Forelimb muscle (tissue), 1 donor: ENCODE measurements at regions not wholly inside any gene's neighbourhood (a gene's known extent, or its start where the extent isn't known, plus 50 kb on each side); places are given as distances from the start of the nearest gene placed in this dataset.

Experiments
- DNase-seq: peaks from one replicate; pipeline ENCODE4 v3.0.0-alpha.2; 2013; ENCODE audit warnings: low read depth

DNA sequence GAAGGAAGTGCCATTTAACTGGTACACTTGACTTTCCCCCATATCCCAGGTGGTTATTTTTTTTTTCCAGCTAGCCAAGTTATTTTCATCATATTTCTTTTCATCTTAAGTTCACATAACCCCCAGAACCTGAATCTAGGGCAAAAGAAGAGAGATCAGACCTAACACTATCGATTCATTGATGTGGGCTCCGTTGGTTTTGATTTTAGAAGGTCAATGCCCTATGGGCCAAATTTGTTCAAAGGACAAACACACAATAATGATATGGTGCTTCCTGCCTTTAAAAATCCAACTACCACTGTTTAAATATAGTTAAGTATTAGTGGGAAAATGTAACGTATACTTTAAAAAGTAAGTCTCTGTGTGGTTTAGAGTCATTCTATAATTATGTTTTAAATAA, 665.7 kb downstream of the ZNF674 start:
- DNase-seq = no peak

DNA sequence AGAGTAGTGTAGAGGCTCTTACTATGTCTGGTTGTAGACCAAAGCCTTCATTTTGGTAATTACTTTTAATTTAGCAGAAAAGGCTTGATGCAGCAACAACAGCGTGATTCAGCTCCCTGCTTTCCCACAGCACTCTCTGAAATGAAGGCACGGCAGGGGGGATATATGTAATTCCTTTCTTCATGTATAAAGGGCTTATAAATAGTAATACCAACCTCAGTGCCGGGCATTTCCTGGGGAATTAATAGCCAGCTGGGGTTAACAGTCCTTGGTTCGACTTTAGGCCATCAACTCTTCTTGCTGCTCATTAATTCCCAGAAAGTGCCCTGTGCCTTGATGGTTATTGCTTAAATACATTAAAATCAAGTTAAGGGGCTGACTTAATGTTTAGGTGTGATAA, 669.0 kb downstream of the ZNF674 start:
- DNase-seq = no peak

DNA sequence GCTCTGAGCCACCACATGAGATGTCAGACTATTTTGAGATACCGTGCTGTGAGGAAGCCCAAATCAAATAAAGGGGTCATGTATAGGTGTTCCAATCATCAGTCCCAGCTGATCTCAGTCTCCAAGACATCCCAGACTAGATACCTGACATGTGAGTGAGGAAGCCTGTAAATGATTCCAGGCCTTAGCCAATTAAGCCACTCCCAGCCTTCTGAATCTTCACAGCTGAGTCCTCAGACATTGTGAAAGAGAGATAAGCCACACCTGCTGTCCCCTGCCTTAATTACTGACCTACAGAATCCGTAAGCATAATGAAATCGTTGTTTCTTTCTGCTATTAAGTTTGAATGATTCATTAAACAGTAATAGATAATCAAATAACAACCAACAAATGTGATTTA, 671.4 kb downstream of the ZNF674 start:
- DNase-seq = no peak

DNA sequence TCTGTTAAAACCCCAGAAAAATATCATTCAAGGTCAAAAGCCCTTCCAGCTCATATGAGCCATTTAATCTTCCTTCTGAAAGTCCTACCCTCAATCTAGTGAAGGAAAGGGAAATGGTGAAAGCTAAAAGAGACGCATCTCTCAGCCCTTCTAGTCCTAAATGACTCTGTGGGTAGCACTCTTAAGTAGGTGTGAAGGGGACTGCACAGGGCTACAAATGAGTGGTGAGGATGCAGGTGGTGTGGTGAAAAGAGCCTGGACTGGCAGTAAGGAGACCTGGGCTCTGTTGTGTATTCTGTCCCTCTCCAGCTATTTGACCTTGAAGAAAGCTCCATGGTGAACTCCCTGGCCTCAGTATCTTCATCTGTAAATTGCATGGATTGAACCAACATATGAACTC, 671.8 kb upstream of the DIPK2B start:
- DNase-seq = no peak

DNA sequence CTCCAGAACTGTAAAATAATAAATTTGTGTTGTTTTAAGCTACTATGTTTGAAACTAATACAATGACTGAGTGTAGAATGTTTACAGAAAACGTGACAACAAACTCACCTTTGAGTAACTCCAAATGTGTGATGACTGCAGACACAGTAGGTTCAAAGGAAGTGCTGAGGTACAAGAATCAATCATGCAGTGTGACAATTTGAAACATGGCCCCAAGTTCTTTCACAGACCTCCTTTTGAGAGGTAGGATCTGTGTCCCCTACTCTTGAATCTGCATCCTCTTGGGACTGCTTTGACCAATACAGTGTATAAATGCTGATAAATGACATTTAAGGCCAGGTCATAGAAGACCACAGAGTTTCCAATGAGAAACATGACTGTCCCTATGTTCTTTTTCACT, 667.7 kb upstream of the DIPK2B start:
- DNase-seq = no peak

DNA sequence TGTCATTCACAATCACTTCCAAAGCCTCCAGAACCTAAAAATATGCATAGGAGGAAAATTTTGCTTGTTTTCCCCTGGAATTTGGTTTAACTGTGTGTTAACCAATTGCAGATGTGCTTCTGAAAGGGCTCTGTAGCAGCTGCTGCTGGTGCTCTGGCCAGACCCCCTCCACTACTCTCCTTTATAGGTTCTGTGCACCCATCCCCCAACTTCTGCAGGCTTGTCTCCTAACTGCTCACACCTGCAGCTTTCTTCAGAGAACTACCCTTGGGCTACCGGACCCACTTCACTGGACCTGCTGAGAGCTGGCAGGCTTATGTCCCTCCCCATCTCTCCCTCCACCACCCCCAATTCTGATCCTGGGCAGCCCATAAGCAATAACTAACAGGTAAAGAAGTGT, 662.1 kb upstream of the DIPK2B start:
- DNase-seq = no peak

DNA sequence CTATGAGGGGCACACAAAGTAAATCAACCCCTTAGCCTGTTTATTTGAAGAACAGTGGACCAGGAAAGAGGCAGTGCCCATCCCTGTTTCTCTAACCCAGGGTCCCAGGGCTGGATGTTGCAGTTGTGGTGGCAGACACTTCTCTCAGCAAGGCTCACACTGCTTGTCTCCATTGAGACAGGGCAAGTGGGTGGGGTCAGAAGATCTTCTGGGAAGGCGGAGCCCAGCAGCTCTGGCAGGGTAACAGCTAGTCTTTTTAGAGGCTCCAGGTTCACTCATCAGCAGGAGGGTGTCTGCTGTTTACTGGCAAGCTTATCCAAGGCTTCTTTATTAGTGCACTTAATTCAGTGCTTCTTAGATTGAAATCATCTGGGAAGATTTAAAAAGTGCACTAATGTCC, 659.8 kb upstream of the DIPK2B start:
- DNase-seq = no peak

DNA sequence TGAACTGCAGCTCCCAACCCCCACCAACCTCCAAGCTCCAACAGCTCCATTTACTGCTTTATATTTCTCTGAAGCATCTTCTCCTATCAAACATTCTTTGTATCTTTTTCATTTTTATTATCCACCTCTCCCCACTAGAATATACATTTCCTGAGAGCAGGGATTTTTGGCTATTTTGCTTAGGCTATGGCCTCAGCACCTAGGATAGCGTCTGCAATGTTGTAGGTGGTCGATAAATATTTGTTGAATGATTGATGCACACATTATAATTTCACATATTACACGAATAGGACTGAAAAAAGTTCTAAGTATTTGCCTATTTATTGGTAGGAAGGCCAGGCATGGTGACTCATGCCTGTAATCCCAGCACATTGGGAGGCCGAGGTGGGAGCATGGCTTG, 658.7 kb upstream of the DIPK2B start:
- no peak for DNase-seq

DNA sequence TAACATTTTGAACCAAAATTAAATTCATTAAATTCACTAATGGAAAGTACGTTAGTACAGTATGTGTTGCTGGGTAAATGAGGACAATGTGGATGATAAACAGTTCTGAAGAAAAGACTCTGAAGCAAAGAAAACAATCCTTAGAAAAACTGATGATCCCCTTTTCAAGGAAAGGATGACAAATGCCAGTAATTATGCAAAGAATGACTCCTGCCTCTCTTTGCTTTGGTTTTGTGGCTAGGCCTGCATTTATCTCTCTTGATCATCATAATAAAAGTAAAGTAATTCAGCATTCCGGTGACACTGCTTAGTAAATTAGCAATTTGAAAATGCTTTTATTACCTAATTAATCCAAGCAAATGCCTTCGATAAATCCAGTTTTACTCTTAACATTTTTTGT, 652.2 kb upstream of the DIPK2B start:
- no peak for DNase-seq

DNA sequence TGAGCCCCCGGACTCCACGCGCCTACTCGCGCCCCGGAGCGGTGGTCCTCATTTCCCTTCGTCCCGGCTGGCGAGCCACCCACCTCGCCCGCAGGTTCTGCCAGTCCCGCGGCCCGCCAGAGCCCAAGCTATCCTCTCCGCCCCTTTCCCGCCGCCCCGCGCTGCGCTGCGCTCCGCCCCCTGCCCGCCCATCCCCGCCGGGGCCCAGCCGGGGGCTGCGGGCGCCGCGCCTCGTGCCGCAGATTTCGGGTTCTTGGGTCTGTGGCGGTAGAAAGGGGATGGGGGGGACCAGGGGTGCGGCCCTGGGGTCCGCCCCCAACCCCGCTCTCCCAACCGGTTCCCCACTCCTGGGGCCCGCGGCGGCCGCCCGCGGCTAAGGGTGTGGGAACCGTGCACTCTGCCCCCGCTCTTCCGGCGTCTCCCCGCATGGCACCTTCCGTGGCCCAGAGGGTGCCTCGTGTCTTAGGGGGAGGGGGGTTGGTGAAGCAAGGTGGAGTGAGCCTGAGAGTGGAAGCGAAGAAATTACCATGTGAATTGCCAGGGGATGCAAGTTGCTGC, 650.8 kb upstream of the DIPK2B start:
- DNase-seq = no peak

DNA sequence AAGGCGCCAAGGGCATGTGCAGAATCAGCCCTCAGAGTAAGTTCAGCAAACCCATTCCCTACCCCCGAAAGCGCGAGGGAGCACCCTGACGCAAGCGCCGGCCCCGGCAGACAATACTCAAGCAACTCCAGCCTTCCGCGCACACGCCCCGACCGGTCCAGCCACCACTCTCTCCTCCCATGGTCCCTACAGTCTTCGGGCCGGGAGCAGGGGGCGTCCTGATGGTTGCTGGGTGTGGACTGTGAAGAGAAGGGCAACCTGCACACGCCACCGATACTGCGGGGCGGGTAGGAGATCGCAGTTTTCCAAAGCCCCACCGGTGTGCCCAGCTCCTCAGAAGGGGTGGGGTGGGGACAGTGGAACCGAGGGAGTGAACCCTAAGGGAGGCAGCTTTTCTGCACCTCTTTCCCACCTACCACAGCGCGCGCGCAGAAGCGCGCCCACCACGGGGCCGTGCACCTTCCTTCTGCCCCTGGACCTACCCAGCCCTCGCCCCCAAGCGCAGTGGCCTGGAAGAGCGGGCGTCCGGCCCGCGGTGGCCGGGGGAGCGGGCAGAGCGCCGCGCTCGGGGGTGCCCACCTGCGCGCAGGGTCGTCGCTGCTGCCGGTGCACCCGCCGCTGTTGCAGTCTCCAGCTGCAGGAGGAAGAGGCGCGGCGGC, 650.2 kb upstream of the DIPK2B start:
- no peak for DNase-seq

DNA sequence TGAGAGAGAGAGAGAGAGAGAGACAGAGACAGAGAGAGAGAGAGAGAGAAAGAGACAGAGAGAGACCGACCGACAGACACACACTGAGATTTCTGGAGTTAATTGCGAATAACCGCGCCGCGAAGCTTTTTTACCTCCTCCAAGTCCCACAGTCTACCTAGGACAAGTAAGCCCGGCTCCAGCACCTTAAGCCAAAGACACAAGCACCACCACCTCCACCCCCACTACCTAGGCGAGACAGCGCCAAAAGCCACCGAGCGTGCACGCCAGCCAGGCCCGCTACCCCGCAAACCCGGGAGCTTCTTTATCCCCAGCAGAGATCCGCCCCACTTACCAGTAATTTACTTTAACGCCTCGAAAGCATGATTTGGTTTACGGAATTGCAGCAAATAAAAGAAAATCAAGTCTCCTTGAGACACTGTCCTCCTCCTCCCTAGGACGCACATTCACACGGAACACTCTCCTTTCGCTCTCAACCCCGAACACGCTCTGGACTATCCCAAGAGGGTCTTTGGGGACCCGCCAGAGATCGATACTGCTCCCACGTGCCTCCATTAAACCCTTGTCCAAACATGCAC, 649.6 kb upstream of the DIPK2B start:
- no peak for DNase-seq

DNA sequence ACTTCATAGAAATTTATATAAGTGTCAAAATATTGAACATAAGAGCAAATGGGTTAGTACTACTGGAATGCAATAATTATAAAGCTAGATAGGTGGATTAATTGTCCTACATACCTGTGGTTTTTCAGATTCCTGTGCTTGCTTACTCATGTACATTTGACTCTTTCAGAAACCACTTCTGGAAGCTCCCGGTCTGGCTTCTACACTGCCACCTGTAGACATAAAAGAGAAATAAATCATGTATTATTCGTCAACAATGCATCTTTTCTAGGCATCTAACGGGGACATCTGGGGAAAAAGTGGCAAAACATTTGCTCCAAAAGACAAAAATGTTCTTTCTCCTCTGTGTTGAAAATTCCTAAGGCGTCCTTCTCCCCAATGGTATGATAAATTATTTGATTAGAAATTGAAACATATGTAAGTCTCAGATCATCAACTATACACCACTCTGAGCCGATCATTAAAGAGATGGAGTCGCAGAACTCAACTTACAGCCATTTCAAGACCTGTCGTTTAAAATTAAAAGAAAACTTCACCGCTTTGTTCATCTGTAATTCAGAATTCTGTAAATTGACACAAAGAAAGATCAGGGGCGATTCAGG, 648.7 kb upstream of the DIPK2B start:
- DNase-seq = no peak

DNA sequence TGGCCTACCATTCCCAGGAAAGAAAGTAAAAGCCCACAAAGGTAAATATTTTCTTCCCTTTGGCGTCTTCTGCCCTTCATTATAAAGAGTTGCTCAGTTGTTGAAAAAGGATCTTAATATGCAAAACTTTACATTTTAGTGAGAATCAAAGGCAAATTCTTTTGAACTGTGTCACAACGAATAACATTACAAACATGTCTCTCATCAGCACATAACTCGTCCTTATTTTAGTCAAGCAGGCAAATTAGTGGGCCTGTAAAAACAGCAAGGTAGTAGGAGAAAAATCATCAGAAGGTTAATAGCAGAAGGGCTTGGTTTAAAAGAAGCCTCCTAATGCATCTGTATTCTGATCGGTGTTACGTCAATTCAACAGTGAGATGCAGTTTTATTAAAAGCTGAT, 647.3 kb upstream of the DIPK2B start:
- DNase-seq = no peak

DNA sequence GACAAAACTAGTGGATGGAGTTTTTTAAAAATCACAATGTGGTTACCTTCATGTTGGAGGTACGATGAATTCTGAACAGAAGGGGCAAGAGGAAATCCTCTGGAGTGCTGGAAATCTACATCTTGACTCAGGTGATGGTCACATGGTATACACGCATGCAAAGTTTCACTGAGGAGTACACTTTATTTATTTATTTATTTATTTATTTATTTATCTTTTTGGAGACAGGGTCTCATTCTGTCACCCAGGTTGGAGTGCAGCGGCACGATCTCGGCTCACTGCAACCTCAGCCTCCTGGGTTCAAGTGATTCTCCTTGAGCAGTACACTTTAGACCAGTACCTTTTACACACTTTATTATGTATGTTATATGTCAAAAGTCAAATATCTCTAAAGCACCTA, 645.7 kb upstream of the DIPK2B start:
- no peak for DNase-seq

DNA sequence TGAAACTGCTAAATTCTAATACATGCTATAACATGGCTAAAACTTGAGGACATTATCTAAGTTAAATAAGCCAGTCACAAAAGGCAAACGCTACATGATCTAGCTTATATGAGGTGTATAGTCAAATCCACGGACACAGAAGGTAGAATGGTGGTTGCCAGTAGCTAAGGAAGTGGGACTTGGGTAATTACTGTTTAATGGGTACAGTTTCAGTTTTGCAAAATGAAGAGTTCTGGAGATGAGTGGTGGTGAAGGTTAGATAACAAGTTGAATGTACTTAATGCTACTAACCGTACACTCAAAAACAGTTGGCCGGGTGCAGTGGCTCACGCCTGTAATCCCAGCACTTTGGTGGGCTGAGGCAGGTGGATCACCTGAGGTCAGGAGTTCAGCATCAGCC, 644.5 kb upstream of the DIPK2B start:
- DNase-seq = no peak

DNA sequence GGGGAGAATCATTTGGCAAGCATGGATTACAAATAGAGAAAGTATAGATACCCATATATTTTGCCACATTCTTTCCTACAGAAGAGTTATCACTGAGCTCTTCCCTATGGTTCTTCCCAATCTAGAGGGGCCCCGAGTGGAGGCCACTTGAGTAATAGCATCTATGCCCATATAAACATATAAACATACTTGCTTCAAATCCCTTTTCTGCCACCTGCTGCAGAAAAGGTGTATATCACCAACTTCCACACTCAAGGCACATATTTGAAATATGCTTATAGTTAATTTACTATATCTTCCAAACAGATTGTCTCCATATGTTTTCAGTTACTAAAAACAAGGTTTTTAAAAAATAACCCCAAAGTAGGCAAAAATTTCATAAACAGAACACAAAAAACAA, 642.8 kb upstream of the DIPK2B start:
- DNase-seq = no peak

DNA sequence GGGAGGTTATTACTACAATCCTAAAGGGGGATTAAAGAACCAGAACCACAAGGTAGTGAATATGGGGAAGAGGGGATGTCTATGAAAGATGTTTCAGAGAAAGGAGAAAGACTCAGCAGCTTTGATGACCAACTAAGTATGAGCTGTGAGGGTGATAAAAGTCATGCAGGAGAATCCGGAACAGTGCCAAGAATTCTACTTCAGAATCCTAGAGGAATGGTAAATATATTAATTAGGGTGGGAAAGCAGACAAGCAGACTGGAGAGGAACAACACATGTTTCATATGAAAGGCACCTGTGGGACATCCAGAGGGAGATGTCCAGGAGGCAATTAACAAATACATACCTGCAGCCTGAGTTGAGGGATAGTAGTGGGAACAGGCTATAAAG, 642.2 kb upstream of the DIPK2B start:
- DNase-seq = no peak

DNA sequence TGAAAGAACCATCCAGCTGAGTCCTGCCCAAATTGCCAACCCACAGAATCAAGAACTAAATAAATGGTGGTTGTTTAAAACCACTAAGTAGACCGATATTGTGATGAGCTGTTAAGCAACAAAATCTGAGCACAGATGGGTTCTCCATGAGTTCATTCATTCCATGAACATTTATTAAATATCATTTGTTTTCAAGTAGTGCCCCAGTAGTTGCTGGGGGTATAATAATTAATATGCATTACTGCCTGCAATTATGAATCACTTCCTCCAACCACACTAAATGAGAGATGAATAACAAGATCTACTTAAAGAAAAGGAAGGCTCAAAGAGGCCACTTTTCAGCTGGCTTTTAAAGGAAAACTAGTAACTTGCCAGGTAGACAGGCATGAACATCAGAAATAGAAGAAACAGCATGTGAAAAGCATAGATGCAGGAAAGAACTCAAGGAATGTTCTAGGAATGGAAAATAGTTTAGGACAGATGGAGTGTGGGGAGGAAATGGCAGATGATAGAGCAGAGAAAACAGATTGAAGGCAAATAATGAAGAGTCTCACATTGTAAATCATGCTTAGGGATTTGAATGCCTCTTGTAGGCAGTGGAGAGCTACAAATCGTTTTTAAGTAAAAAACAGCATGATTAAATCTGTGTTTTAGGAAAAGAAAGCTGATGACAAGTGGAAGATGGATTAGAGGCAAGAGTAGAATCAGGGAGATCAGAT, 641.7 kb upstream of the DIPK2B start:
- DNase-seq = no peak

DNA sequence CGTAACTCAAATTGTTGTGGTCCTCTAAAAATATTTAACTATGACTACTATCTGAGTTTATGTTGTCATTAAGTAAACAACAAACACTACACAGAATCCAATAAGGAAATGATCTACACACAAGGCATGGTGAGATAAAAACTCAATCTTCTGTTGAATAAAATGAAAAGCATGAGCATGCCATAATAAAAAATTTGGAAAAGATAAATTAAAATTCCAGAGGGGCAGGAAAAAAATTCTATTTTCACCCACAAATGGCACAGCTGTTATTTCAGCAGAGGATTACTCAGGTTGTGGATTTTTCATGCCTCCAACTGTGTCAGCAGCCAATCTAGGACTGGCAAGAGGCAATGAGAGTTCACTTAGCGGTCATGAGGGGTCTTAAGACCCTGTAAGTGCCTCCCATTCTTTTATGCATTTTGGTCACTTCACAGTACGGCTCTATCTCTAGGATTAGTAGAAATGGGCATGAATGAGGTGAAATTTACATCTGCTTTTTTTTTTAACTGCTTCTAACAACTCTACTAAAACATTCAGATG, 639.8 kb upstream of the DIPK2B start:
- DNase-seq = no peak

DNA sequence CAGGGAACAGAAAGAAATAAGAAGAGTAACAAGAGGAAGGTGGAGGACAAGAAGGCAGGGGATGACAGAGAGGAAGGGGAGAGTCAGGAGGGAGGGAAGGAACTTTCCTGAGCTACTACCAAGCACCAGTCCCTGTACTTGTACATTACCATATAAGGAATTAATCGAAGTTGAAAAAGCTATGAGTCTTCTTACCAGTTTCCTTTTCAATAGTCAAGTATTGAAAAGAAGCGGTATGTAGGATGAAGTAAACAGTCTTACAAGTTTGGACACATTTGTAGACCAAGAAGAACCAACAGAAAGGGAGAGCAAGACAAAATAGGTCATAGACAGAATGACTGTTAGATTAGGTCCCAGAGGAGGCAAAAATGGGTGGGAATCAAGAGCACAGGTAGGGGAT, 629.7 kb upstream of the DIPK2B start:
- no peak for DNase-seq

DNA sequence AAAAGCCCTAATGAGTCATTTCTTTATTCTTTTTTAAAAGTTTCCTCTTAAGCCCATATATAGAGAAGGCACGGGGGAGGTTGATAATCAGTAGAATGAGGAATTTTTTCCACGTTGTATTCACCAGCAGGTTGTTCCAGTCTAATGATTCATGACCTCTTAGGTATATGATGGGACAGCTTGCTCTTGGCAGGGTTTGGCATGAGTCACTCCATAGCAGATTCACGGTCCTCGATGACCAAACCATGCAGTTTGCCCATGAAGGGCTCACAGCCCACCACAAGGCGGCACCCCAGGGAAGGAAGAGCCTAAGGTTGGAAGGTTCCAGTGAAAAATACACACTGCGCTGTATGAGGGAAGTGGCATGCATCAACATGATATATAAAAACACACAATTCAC, 623.8 kb upstream of the DIPK2B start:
- DNase-seq = no peak

DNA sequence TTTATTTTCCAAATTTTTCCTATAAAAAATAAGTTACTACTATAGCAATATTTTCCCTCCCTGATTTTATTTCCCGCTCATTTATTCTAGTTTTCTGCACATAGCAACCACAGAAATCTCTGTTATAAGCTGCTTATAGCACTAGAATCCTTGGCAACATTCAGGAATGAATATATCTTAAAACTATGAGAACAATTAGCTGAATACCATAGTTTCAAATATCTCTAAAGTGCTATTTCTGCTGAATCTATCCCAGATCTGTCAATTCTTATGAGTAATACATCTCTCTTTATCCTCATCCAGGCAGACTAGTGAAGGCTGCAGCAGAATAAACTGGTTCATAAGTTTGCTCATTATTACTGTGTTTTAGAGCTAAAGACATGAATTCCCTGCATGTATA, 622.9 kb upstream of the DIPK2B start:
- DNase-seq = no peak
